ENCODE measurements at regions not wholly inside any gene's neighbourhood (a gene's known extent, or its start where the extent isn't known, plus 50 kb on each side); places are given as distances from the start of the nearest gene placed in this dataset.

- TF ChIP-seq REST (IDR thresholded peaks at IDR 0.05; ENCODE audit: insufficient read depth in 1 of 2, low read depth in 2 of 2, low read length in 1 of 2) (no peak), POLR2AphosphoS5 (IDR thresholded peaks at IDR 0.05; ENCODE audit: low read depth, low read length) (no peak)
- TF ChIP-seq, protein P1, sequence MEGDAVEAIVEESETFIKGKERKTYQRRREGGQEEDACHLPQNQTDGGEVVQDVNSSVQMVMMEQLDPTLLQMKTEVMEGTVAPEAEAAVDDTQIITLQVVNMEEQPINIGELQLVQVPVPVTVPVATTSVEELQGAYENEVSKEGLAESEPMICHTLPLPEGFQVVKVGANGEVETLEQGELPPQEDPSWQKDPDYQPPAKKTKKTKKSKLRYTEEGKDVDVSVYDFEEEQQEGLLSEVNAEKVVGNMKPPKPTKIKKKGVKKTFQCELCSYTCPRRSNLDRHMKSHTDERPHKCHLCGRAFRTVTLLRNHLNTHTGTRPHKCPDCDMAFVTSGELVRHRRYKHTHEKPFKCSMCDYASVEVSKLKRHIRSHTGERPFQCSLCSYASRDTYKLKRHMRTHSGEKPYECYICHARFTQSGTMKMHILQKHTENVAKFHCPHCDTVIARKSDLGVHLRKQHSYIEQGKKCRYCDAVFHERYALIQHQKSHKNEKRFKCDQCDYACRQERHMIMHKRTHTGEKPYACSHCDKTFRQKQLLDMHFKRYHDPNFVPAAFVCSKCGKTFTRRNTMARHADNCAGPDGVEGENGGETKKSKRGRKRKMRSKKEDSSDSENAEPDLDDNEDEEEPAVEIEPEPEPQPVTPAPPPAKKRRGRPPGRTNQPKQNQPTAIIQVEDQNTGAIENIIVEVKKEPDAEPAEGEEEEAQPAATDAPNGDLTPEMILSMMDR (IDR thresholded peaks at IDR 0.05), result no peak
Measured at GRCh38 chr10:130407052-130407451, 270.9 kb downstream of the GLRX3 start.
